Astrocyte (in vitro differentiated cells and primary cell): ENCODE measurements at regions not wholly inside any gene's neighbourhood (a gene's known extent, or its start where the extent isn't known, plus 50 kb on each side); places are given as distances from the start of the nearest gene placed in this dataset.

Source experiments
- CTCF ChIP-seq: IDR thresholded peaks from 2 replicates; pipeline ENCODE4 v1.5.1; 2011; ENCODE audit warnings: low read depth, mild to moderate bottlenecking, inconsistent platforms, low read length, moderate library complexity; ENCODE audit not compliant: insufficient read depth
- EZH2 ChIP-seq: IDR thresholded peaks from 2 replicates; pipeline ENCODE4 v1.6.1; 2012; ENCODE audit warnings: mild to moderate bottlenecking, low read length, inconsistent platforms; ENCODE audit not compliant: insufficient read depth

DNA sequence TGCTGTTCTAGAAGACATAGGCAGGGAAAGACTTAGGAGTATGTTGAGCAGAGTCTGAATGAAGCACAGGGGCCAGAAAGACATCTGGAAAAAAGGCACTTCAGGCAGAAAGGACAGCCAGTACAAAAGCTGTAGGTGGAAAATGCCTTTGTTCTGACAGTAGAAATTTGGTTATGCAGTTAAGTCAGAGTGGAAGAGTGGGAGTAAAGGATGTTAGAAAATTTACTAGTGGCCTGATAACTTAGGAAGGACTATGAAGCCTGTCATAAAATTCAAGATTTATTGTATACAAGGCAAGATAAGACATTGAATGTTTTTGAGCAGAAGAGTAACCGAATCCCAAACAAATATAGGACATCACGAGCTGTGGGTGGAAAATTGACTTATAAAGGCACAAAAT is 987.9 kb downstream of the PLA2G4A start:
- no peak for TF ChIP-seq CTCF
- TF ChIP-seq EZH2, result no peak
